HG02642 (cell line): ENCODE measurements at regions not wholly inside any gene's neighbourhood (a gene's known extent, or its start where the extent isn't known, plus 50 kb on each side); places are given as distances from the start of the nearest gene placed in this dataset.

Experiments used
- ATAC-seq: cut with Tn5 transposase; IDR thresholded peaks from one replicate; pipeline ENCODE4 v1.9.1; 2021; ENCODE audit warnings: mild to moderate bottlenecking; ENCODE audit not compliant: unreplicated experiment, poor library complexity

GRCh38 chr2:54360055-54360792 is 95.9 kb upstream of the SPTBN1 start:
- ATAC-seq, result no peak

- ATAC-seq, result no peak
Measured at GRCh38 chr2:54364409-54364808, 91.7 kb upstream of the SPTBN1 start.

DNA sequence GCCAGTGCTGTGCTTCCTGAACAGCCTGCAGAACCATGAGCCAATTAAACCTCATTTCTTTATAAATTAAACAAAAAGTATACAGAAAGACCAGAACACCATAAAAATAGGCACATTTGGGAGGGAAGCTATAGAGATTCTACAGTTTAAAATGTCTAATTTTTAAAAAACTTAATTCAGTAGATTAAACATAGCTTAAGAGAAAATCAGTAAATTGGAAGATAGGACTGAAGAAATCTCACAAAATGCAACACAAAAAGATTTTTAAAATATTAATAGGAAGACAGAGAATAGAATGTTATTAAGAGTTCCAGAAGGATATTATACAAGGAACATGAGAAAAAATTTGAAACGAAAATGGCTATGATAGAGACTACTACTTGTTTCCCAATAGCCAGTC is 90.5 kb upstream of the SPTBN1 start:
- ATAC-seq, result no peak

DNA sequence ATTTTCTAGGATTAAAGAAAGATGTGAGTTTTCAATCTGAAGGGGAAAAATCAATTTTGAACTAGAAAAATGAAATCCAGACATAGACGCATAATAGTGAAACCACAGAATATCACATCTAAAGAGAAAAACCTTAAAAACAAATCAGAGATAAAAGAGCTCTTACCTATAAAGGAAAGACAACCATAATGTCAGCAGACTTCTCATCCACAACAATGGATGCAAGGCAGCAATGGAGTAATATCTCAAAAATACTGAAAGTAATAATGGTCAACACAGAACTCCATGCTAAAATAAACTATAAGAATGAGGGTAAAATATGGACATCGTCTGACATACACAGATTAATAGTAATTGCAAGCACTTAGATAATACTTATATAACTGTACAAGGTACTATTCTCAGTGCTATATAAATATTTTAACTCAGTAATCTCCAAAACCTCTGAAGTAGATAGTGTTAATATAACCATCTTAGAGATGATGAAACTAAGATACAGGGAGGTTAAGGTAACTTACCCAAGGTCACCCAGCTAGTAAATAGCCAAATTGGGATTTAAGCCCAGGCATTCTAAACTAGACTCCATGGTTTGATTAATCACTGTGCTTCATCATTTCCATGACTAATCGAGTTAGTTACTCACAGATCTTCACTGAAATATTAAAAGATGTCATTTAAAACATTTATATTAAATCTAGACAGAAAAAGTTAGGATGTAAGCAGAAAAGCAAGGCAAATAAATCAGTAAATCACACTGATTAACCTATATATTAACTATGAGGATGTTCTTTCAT is 89.4 kb upstream of the SPTBN1 start:
- ATAC-seq, result no peak

DNA sequence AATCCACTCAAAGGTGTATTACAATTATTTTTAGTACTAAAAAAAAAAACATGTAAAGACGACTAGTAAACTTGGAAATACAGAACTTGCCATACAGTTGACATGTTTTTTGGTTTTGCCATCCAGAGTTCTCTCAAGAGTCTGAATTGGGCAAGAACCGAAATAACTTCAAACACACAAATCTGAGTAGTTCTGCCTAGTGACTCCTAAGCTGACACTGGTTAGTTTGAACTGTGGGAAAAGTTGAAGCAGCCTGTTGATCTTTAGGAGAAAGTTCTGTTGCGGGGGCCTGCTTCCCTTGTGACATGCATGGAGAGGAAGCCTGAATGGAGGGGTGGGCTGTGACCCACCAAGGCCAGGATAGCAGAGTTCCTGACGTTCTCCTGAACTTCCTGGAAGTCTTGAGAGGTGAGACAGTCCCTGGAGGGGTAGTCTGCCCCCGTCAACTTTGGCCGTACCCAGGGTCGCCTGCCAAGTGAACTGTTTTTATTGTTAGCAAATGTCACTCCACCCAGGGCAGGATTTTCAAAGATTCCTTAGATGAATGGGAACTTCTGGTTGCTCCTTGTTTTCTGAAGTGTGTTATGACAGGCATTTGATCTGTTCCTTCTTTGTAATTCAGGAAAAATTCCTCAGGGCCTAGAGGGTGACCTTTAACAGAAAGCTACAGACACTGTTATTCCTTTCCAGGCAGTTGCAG is 85.6 kb upstream of the SPTBN1 start:
- ATAC-seq, result no peak

- ATAC-seq, result no peak
Measured at GRCh38 chr2:54371460-54372065, 84.6 kb upstream of the SPTBN1 start.

DNA sequence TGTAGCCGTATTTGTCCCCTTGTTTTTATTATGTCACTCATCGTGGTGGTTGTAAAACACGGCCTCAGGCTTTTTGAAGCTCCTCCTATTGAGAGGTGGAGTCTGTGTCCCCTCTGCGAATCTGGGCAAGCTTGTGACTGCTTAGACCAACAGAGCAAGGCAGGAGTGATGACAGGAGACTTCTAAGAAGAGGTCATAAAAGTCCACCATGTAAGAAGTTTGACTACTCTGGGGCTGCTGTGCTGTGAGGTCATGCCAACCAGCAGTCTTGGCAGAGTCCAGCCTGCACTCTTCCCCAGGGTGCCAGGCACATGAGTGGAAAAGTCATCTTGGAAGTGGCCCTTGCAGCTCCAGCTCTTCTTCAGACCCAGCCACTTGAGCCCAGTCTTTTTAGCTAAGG is 83.8 kb upstream of the SPTBN1 start:
- ATAC-seq, result no peak

- no peak for ATAC-seq
Measured at GRCh38 chr2:54373855-54374254, 82.3 kb upstream of the SPTBN1 start.

DNA sequence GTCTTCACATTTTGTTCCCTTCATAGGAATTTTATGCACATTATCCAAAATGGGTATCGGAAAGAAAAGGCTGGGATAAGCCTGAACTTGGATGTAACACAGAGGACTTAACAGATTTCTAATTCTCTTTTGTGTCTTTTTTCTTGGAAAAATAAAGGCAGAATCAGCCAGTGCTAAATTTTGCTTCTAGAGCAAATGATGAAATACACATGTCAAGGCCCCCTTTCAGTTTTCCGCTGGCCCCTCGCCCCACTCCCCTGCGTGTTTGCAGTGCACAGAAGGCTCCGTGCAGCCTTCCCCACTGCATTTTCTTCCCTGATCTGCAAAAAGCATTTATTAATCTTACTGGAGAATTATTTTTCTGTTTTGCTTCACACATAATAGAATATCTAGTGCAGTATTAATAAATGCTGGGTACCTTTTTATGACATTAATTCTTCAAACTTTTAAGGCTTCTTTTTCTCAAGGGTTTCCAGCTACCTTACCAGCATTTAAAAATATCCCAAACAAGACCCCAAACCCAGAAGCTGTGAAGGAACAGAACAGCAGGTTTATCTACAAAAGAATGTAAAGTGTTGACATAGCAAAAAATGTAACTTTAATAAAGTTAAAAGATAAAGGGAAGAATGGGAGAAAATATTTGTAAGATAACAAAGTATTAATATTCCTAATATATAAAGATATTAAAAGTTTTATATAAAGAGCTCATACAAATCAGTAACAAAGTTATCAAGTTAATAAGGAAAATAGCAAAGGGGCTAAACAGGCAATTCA is 81.3 kb upstream of the SPTBN1 start:
- no peak for ATAC-seq

DNA sequence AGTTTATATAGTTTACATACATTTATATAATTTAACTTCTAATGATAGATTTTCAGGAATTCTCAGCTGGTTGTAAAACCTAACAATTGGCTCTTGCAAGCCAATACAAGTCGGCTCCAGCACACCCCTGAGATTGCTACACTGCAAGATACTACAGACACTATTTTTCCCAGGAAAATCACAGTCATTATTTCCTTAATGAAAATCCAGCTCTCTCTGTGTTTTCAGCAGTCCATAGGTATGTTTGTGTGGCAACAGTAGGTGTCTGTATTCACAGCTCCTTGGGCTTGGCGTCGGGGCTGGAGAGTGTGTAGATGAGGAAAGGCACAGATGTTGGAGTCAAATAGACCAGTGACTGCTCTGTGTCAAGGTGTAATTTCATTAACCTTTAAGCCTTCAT is 78.7 kb upstream of the SPTBN1 start:
- ATAC-seq, result no peak

DNA sequence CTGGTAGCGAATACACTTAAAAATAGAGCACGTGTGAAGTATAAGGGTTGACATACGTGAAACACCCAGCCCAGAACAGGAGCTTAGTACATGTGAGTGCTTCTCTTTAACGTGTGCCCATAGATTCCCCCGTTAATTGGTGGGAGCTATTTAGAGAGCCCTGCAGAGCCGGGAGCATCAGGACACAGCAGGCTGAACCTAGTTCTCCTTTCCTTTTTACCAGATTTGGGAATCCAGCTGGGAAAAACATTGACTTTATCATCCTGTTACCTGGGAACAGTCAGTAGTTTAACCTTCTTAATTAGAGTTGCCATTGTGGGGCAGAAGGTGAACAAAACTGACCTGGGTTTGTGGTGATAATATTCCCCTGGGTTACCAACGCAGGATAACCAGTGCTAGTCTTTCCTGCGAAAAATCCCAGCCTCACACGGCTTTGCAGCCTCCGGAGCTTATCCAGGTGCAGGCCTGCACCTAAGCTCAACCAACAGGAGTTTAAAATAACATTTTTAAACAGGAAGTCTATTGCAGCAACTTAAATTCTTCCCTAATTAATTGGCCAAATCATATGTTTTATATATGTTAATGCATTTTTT is 78.1 kb upstream of the SPTBN1 start:
- no peak for ATAC-seq

- ATAC-seq, result no peak
Measured at GRCh38 chr2:54380670-54381069, 75.5 kb upstream of the SPTBN1 start.

- no peak for ATAC-seq
Measured at GRCh38 chr2:54381293-54381692, 74.8 kb upstream of the SPTBN1 start.

DNA sequence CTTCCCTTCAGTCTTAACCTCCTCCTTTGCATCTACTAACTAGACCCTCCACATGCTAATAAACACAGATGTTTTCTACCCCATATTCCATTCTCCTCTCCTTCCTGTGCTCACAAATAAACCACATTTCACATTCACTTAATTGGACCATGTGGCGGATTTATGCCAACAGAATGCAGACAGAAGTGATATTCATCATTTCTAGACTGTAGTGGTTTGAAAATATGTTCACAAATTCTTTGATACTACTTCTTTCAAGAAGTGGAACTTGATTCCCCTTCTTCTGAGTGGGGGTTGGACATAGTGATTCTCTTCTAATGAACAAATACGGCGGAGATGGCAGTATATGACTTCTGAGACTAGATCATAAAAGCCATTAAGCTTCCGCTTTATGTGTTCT is 73.5 kb upstream of the SPTBN1 start:
- ATAC-seq, result no peak

GRCh38 chr2:54384301-54385203 is 71.6 kb upstream of the SPTBN1 start:
- no peak for ATAC-seq

- ATAC-seq, result no peak
Measured at GRCh38 chr2:54385271-54385670, 70.9 kb upstream of the SPTBN1 start.

- ATAC-seq, result no peak
Measured at GRCh38 chr2:54386585-54386984, 69.5 kb upstream of the SPTBN1 start.

DNA sequence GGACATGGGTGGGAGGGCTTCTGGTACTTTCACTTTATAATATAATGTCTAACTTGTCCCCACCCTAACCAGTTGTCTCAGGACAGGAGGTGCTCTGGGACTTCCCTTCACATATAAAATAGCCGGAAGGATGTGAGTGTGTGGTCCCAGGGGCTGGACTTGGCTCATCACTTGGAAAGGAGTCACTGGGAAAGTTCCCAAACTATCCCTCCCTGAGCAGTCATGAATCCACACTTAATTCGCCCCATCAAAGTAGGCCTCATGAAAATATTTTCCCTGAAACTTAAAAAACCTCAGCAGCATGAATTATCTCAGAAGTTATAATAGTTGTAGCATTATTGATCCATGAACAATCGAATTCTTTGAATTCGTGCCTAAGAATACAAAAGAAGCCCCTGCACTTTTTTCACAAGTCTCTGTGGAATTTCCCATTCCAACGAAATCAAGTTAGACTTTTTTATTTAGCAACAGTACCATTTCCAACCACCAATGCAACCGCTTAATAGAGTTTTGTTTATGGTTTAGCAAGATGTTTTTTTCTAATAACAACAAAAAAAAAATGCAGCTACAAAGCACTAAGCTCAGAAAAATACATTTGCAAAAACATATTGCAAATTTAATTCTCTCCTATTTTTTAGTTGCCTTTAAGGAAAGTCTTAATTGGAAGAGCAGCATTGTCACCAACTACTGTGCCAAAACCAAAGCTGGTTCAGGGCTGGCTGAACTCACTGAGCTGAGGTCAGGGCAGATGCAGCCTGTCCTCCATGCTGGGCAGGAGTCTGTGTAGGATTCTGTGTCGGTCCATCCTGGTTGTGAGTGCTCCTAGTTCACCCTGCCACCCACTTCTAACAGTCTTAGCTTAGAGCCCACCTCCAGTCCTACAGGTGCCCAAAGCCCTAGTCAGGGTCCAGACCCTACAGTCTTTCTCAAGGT is 68.8 kb upstream of the SPTBN1 start:
- no peak for ATAC-seq
